ENCODE measurements at regions not wholly inside any gene's neighbourhood (a gene's known extent, or its start where the extent isn't known, plus 50 kb on each side); places are given as distances from the start of the nearest gene placed in this dataset.

GRCh38 chr2:111698743-111699554 lies 185.0 kb downstream of the ANAPC1 start:
- Mint-ChIP-seq H3K9me3 (ENCODE audit: unreplicated experiment) (no peaks in the 10 kb centered on the region), H3K27me3 (ENCODE audit: unreplicated experiment) (peaks cover 3% of the 10 kb centered on the region), H3K4me1 (ENCODE audit: low read depth, unreplicated experiment) (peaks cover 4% of the 10 kb centered on the region), H3K36me3 (ENCODE audit: unreplicated experiment) (peaks cover 1% of the 10 kb centered on the region), H3K4me3 (ENCODE audit: unreplicated experiment) (no peak overlapping the region), H3K27ac (ENCODE audit: unreplicated experiment) (no peak overlapping the region)
- no peak for DNase-seq
- TF ChIP-seq CTCF (IDR thresholded peaks at IDR 0.05; ENCODE audit: partially characterized antibody, unreplicated experiment): no peak

- H3K4me3 Mint-ChIP-seq (ENCODE audit: unreplicated experiment): no peak overlapping the region
- H3K4me1 Mint-ChIP-seq (ENCODE audit: low read depth, unreplicated experiment): peaks cover 14% of the 10 kb centered on the region
- H3K27ac Mint-ChIP-seq (ENCODE audit: unreplicated experiment): no peak overlapping the region
- H3K36me3 Mint-ChIP-seq (ENCODE audit: unreplicated experiment): no peaks in the 10 kb centered on the region
- H3K27me3 Mint-ChIP-seq (ENCODE audit: unreplicated experiment): peaks cover 3% of the 10 kb centered on the region
- no peaks in the 10 kb centered on the region for H3K9me3 Mint-ChIP-seq (ENCODE audit: unreplicated experiment)
- no peak for TF ChIP-seq CTCF (IDR thresholded peaks at IDR 0.05; ENCODE audit: partially characterized antibody, unreplicated experiment)
- no peak for DNase-seq
Measured at GRCh38 chr2:111701266-111701665, 182.7 kb downstream of the ANAPC1 start.

- no peak for TF ChIP-seq CTCF (IDR thresholded peaks at IDR 0.05; ENCODE audit: partially characterized antibody, unreplicated experiment)
- H3K27ac Mint-ChIP-seq (ENCODE audit: unreplicated experiment): peak overlapping the region; percentile 7
- no peak overlapping the region for H3K4me3 Mint-ChIP-seq (ENCODE audit: unreplicated experiment)
Measured at GRCh38 chr2:111701798-111702118, 182.2 kb downstream of the ANAPC1 start.

GRCh38 chr2:111702119-111702803 lies 181.7 kb downstream of the ANAPC1 start:
- Mint-ChIP-seq H3K27me3 (ENCODE audit: unreplicated experiment) (peaks cover 3% of the 10 kb centered on the region), H3K27ac (ENCODE audit: unreplicated experiment) (peak overlapping the region; percentile 7), H3K9me3 (ENCODE audit: unreplicated experiment) (no peaks in the 10 kb centered on the region), H3K4me3 (ENCODE audit: unreplicated experiment) (no peak overlapping the region), H3K36me3 (ENCODE audit: unreplicated experiment) (no peaks in the 10 kb centered on the region), H3K4me1 (ENCODE audit: low read depth, unreplicated experiment) (peaks cover 14% of the 10 kb centered on the region)
- DNase-seq: peak; percentile 74
- TF ChIP-seq CTCF (IDR thresholded peaks at IDR 0.05; ENCODE audit: partially characterized antibody, unreplicated experiment): peak; percentile 59

More at GRCh38 chr2:111701798-111702118, 182.2 kb downstream of the ANAPC1 start:
- H3K4me1 Mint-ChIP-seq (ENCODE audit: low read depth, unreplicated experiment): peaks cover 14% of the 10 kb centered on the region
- H3K9me3 Mint-ChIP-seq (ENCODE audit: unreplicated experiment): no peaks in the 10 kb centered on the region
- no peaks in the 10 kb centered on the region for H3K36me3 Mint-ChIP-seq (ENCODE audit: unreplicated experiment)
- peaks cover 3% of the 10 kb centered on the region for H3K27me3 Mint-ChIP-seq (ENCODE audit: unreplicated experiment)
- DNase-seq: no peak

GRCh38 chr2:111702804-111703196 lies 181.2 kb downstream of the ANAPC1 start:
- DNase-seq: no peak
- peaks cover 3% of the 10 kb centered on the region for H3K27me3 Mint-ChIP-seq (ENCODE audit: unreplicated experiment)
- peaks cover 14% of the 10 kb centered on the region for H3K4me1 Mint-ChIP-seq (ENCODE audit: low read depth, unreplicated experiment)
- no peak overlapping the region for H3K27ac Mint-ChIP-seq (ENCODE audit: unreplicated experiment)
- no peaks in the 10 kb centered on the region for H3K9me3 Mint-ChIP-seq (ENCODE audit: unreplicated experiment)
- H3K4me3 Mint-ChIP-seq (ENCODE audit: unreplicated experiment): no peak overlapping the region
- H3K36me3 Mint-ChIP-seq (ENCODE audit: unreplicated experiment): no peaks in the 10 kb centered on the region
- no peak for TF ChIP-seq CTCF (IDR thresholded peaks at IDR 0.05; ENCODE audit: partially characterized antibody, unreplicated experiment)

All from glutamatergic neuron (in vitro differentiated cells).